ENCODE measurements at regions not wholly inside any gene's neighbourhood (a gene's known extent, or its start where the extent isn't known, plus 50 kb on each side); places are given as distances from the start of the nearest gene placed in this dataset.

- H3K36me3 Mint-ChIP-seq (ENCODE audit: low read depth): no peaks in the 10 kb centered on the region
- peaks cover 9% of the 10 kb centered on the region for H3K27me3 Mint-ChIP-seq (ENCODE audit: low read depth, poor library complexity)
- H3K4me1 Mint-ChIP-seq: peaks cover 38% of the 10 kb centered on the region
- H3K27ac Mint-ChIP-seq: peak overlapping the region; percentile 70
- H3K9me3 Mint-ChIP-seq: no peaks in the 10 kb centered on the region
- DNase-seq: peak; percentile 6
- TF ChIP-seq, protein P1, sequence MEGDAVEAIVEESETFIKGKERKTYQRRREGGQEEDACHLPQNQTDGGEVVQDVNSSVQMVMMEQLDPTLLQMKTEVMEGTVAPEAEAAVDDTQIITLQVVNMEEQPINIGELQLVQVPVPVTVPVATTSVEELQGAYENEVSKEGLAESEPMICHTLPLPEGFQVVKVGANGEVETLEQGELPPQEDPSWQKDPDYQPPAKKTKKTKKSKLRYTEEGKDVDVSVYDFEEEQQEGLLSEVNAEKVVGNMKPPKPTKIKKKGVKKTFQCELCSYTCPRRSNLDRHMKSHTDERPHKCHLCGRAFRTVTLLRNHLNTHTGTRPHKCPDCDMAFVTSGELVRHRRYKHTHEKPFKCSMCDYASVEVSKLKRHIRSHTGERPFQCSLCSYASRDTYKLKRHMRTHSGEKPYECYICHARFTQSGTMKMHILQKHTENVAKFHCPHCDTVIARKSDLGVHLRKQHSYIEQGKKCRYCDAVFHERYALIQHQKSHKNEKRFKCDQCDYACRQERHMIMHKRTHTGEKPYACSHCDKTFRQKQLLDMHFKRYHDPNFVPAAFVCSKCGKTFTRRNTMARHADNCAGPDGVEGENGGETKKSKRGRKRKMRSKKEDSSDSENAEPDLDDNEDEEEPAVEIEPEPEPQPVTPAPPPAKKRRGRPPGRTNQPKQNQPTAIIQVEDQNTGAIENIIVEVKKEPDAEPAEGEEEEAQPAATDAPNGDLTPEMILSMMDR (IDR thresholded peaks at IDR 0.05): no peak
- H3K4me3 Mint-ChIP-seq: no peak overlapping the region
Measured at GRCh38 chr15:38187630-38188313, 64.9 kb upstream of the SPRED1 start.

GRCh38 chr15:38189671-38190295 is 62.9 kb upstream of the SPRED1 start:
- Mint-ChIP-seq H3K4me1 (peaks cover 38% of the 10 kb centered on the region), H3K36me3 (ENCODE audit: low read depth) (no peaks in the 10 kb centered on the region)

GRCh38 chr15:38190501-38190900 is 62.1 kb upstream of the SPRED1 start:
- Mint-ChIP-seq H3K36me3 (ENCODE audit: low read depth) (no peaks in the 10 kb centered on the region), H3K27me3 (ENCODE audit: low read depth, poor library complexity) (peaks cover 9% of the 10 kb centered on the region), H3K4me3 (no peak overlapping the region), H3K9me3 (no peaks in the 10 kb centered on the region), H3K4me1 (peaks cover 34% of the 10 kb centered on the region), H3K27ac (no peak overlapping the region)
- DNase-seq: no peak
- TF ChIP-seq, protein P1 (IDR thresholded peaks at IDR 0.05): no peak

More at GRCh38 chr15:38189671-38190295, 62.9 kb upstream of the SPRED1 start:
- Mint-ChIP-seq H3K4me3 (no peak overlapping the region), H3K9me3 (no peaks in the 10 kb centered on the region), H3K27ac (peak overlapping the region; percentile 0), H3K27me3 (ENCODE audit: low read depth, poor library complexity) (peaks cover 9% of the 10 kb centered on the region)
- TF ChIP-seq, protein P1 (IDR thresholded peaks at IDR 0.05): no peak
- no peak for DNase-seq

DNA sequence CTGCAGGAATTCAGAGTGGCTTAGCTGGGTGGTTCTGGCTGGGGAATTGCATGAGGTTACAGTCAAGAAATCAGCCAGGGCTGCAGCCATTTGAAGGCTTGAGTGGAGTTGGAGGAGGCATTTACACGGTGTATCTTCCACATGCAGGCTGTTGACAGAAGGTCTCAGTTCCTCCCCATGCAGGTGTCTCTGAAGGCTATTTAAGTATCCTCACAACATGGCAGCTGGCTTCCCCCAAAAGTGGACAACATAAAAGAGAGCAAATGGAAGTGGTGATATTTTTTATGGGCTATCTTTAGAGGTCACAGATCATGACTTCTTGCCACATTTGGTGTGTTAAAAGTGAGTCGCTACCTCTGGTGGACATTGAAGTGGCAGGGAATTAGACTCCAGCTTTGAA is 60.1 kb upstream of the SPRED1 start:
- H3K27ac Mint-ChIP-seq: no peak overlapping the region
- no peak for DNase-seq
- peaks cover 9% of the 10 kb centered on the region for H3K27me3 Mint-ChIP-seq (ENCODE audit: low read depth, poor library complexity)
- H3K4me1 Mint-ChIP-seq: peaks cover 14% of the 10 kb centered on the region
- H3K4me3 Mint-ChIP-seq: no peak overlapping the region
- TF ChIP-seq, protein P1 (IDR thresholded peaks at IDR 0.05): no peak
- H3K9me3 Mint-ChIP-seq: no peaks in the 10 kb centered on the region
- no peaks in the 10 kb centered on the region for H3K36me3 Mint-ChIP-seq (ENCODE audit: low read depth)

DNA sequence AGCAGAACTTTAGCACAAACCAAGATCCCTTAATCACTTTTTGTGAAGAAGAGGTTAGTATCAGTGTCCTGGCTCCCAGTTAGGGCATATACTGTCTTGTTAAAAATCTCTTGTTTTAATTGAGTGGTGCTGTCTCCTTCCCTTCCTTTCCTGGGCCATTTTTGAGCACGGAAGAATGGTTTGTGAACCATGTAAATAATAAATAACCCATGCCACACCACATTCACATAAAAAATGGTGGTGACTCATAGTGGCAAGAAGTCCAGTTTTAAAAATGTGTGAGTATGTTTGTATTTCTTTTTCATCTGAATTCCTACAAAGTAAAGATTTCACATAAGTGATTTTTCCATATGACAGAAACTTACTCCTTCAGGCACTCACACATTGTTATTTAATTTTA is 59.1 kb upstream of the SPRED1 start:
- no peak for DNase-seq
- Mint-ChIP-seq H3K36me3 (ENCODE audit: low read depth) (no peaks in the 10 kb centered on the region), H3K9me3 (no peaks in the 10 kb centered on the region), H3K27me3 (ENCODE audit: low read depth, poor library complexity) (peaks cover 9% of the 10 kb centered on the region), H3K4me3 (no peak overlapping the region), H3K27ac (no peak overlapping the region), H3K4me1 (peaks cover 7% of the 10 kb centered on the region)
- TF ChIP-seq, protein P1 (IDR thresholded peaks at IDR 0.05): no peak

Data from nephron progenitor cell (in vitro differentiated cells).